ENCODE measurements at regions not wholly inside any gene's neighbourhood (a gene's known extent, or its start where the extent isn't known, plus 50 kb on each side); places are given as distances from the start of the nearest gene placed in this dataset.
"Not testable (repeated sequence)": the region's sequence is repeated elsewhere in the genome, so short reads cannot be mapped to it uniquely, and the experiment has no call there.

GRCh38 chr17:20735796-20736195, 156.3 kb downstream of the CDRT15L2 start:
- POLR2A ChIA-PET = no interaction called here
- Mint-ChIP-seq H3K4me3 (no peak overlapping the region), H3K27me3 (peaks cover 2 to 24% of the 10 kb centered on the region in 2 donors), H3K9me3 (no peaks in the 10 kb centered on the region), H3K27ac (no peak overlapping the region), H3K36me3 (no peaks in the 10 kb centered on the region), H3K4me1 (no peaks in the 10 kb centered on the region)
- DNase-seq = no peak
- no peak overlapping the region for H3K27ac ChIP-seq (ENCODE audit: low read depth, low read length)
- H3K27me3 ChIP-seq (ENCODE audit: insufficient read depth, low read length, poor library complexity, severe bottlenecking) = no peaks in the 10 kb centered on the region
- no peaks in the 10 kb centered on the region for H3K36me3 ChIP-seq (ENCODE audit: insufficient read depth, low read length)
- H3K9me3 ChIP-seq (ENCODE audit: low read length) = no peaks in the 10 kb centered on the region
- H3K4me1 ChIP-seq (ENCODE audit: insufficient read depth, low read length) = no peaks in the 10 kb centered on the region
- CTCF ChIA-PET = no interaction called here
- H3K4me3 ChIP-seq (ENCODE audit: low read length) = no peak overlapping the region

DNA sequence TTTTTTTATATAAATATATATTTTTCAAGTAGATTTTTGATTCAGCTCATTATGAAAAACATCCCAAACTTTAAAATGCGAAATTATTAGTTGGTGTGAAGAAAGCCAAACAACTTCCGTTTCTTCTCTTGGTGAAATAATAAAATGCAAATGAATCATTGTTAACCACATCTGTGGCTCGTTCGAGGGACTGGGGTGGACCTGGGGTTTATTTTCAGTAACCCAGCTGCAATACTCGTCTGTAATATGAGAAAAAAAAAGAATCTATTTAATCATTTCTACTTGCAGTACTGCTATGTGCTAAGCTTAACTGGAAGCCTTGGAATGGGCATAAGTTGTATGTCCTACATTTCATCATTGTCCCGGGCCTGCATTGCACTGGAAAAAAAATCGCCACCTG, 158.1 kb downstream of the CDRT15L2 start:
- CTCF ChIA-PET; H3K4me3 Mint-ChIP-seq; H3K36me3 Mint-ChIP-seq; H3K9me3 Mint-ChIP-seq; H3K36me3 ChIP-seq (ENCODE audit: insufficient read depth, low read length); H3K27ac Mint-ChIP-seq; H3K27ac ChIP-seq (ENCODE audit: low read depth, low read length); H3K4me3 ChIP-seq (ENCODE audit: low read length); DNase-seq; H3K4me1 Mint-ChIP-seq; H3K9me3 ChIP-seq (ENCODE audit: low read length); H3K27me3 ChIP-seq (ENCODE audit: insufficient read depth, low read length, poor library complexity, severe bottlenecking); H3K4me1 ChIP-seq (ENCODE audit: insufficient read depth, low read length); POLR2A ChIA-PET: not testable (repeated sequence)
- H3K27me3 Mint-ChIP-seq = peaks cover 2 to 36% of the 10 kb centered on the region in 2 donors

- H3K27ac Mint-ChIP-seq = no peak overlapping the region
- no peaks in the 10 kb centered on the region for H3K27me3 ChIP-seq (ENCODE audit: insufficient read depth, low read length, poor library complexity, severe bottlenecking)
- POLR2A ChIA-PET = no interaction called here
Observed at GRCh38 chr17:20771104-20771503, 191.6 kb downstream of the CDRT15L2 start.

GRCh38 chr17:20774472-20775135, 195.1 kb downstream of the CDRT15L2 start:
- DNase-seq = no peak
- no peak overlapping the region for H3K27ac Mint-ChIP-seq
- H3K9me3 ChIP-seq (ENCODE audit: low read length) = no peaks in the 10 kb centered on the region
- no peaks in the 10 kb centered on the region for H3K27me3 ChIP-seq (ENCODE audit: insufficient read depth, low read length, poor library complexity, severe bottlenecking)
- H3K36me3 ChIP-seq (ENCODE audit: insufficient read depth, low read length) = no peaks in the 10 kb centered on the region
- ChIA-PET POLR2A (no interaction called here), CTCF (no interaction called here)
- peaks cover 3 to 24% of the 10 kb centered on the region in 2 donors for H3K27me3 Mint-ChIP-seq
- no peak overlapping the region for H3K4me3 Mint-ChIP-seq
- no peak overlapping the region for H3K4me3 ChIP-seq (ENCODE audit: low read length)
- no peaks in the 10 kb centered on the region for H3K4me1 Mint-ChIP-seq
- peaks cover 0 to 2% (median 2%) of the 10 kb centered on the region in 5 donors for H3K9me3 Mint-ChIP-seq
- H3K36me3 Mint-ChIP-seq = peaks cover 0 to 2% (median 0%) of the 10 kb centered on the region in 3 donors
- no peak overlapping the region for H3K27ac ChIP-seq (ENCODE audit: low read depth, low read length)
- no peaks in the 10 kb centered on the region for H3K4me1 ChIP-seq (ENCODE audit: insufficient read depth, low read length)

More at GRCh38 chr17:20771104-20771503, 191.6 kb downstream of the CDRT15L2 start:
- Histone ChIP-seq H3K4me3 (ENCODE audit: low read length) (no peak overlapping the region), H3K27ac (ENCODE audit: low read depth, low read length) (no peak overlapping the region), H3K36me3 (ENCODE audit: insufficient read depth, low read length) (no peaks in the 10 kb centered on the region), H3K4me1 (ENCODE audit: insufficient read depth, low read length) (no peaks in the 10 kb centered on the region), H3K9me3 (ENCODE audit: low read length) (no peaks in the 10 kb centered on the region)
- Mint-ChIP-seq H3K9me3 (peaks cover 0 to 2% (median 0%) of the 10 kb centered on the region in 5 donors), H3K36me3 (peaks cover 0 to 2% (median 0%) of the 10 kb centered on the region in 3 donors), H3K27me3 (peaks cover 1 to 19% of the 10 kb centered on the region in 2 donors), H3K4me1 (peaks cover 0 to 4% (median 0%) of the 10 kb centered on the region in 3 donors), H3K4me3 (no peak overlapping the region)
- CTCF ChIA-PET = no interaction called here
- no peak for DNase-seq

DNA sequence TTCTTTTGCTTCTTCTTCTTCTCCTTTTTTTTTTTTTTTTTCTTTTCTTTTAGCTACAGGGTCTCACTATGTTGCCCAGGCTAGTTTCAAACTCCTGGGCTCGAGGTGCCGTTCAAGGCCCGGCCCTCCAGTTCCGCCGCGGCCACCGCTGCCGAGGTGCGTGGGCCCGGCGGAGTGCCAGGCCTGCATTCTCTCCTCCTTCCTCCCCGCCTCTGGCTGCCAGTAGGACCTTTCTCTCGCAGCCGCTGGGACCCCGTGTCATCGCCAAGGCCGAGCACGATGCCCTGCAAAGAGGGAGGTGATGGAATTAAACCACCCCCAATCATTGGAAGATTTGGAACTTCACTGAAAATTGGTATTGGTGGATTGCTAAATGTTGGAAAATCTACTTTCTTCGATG, 195.8 kb downstream of the CDRT15L2 start:
- Histone ChIP-seq H3K36me3 (ENCODE audit: insufficient read depth, low read length) (no peaks in the 10 kb centered on the region), H3K27me3 (ENCODE audit: insufficient read depth, low read length, poor library complexity, severe bottlenecking) (no peaks in the 10 kb centered on the region), H3K9me3 (ENCODE audit: low read length) (no peaks in the 10 kb centered on the region), H3K4me3 (ENCODE audit: low read length) (no peak overlapping the region), H3K4me1 (ENCODE audit: insufficient read depth, low read length) (no peaks in the 10 kb centered on the region), H3K27ac (ENCODE audit: low read depth, low read length) (no peak overlapping the region)
- peaks cover 0 to 2% (median 0%) of the 10 kb centered on the region in 3 donors for H3K36me3 Mint-ChIP-seq
- H3K27ac Mint-ChIP-seq = no peak overlapping the region
- DNase-seq = no peak
- peaks cover 0 to 2% (median 2%) of the 10 kb centered on the region in 5 donors for H3K9me3 Mint-ChIP-seq
- H3K27me3 Mint-ChIP-seq = peaks cover 3 to 24% of the 10 kb centered on the region in 2 donors
- POLR2A ChIA-PET = no interaction called here
- CTCF ChIA-PET = no interaction called here
- no peaks in the 10 kb centered on the region for H3K4me1 Mint-ChIP-seq
- no peak overlapping the region for H3K4me3 Mint-ChIP-seq

GRCh38 chr17:20779521-20779920, 200.0 kb downstream of the CDRT15L2 start:
- no peaks in the 10 kb centered on the region for H3K4me1 Mint-ChIP-seq
- Histone ChIP-seq H3K4me1 (ENCODE audit: insufficient read depth, low read length) (no peaks in the 10 kb centered on the region), H3K4me3 (ENCODE audit: low read length) (no peak overlapping the region), H3K36me3 (ENCODE audit: insufficient read depth, low read length) (no peaks in the 10 kb centered on the region), H3K27me3 (ENCODE audit: insufficient read depth, low read length, poor library complexity, severe bottlenecking) (no peaks in the 10 kb centered on the region), H3K27ac (ENCODE audit: low read depth, low read length) (no peak overlapping the region), H3K9me3 (ENCODE audit: low read length) (no peaks in the 10 kb centered on the region)
- POLR2A ChIA-PET = no interaction called here
- no peaks in the 10 kb centered on the region for H3K36me3 Mint-ChIP-seq
- CTCF ChIA-PET = no interaction called here
- H3K27ac Mint-ChIP-seq = peak overlapping the region in 1 of 8 donors; percentile 47
- no peak overlapping the region for H3K4me3 Mint-ChIP-seq
- no peak for DNase-seq
- H3K27me3 Mint-ChIP-seq = peaks cover 8 to 21% of the 10 kb centered on the region in 2 donors
- peaks cover 0 to 2% (median 2%) of the 10 kb centered on the region in 5 donors for H3K9me3 Mint-ChIP-seq

- Histone ChIP-seq H3K27me3 (ENCODE audit: insufficient read depth, low read length, poor library complexity, severe bottlenecking) (no peaks in the 10 kb centered on the region), H3K4me3 (ENCODE audit: low read length) (no peak overlapping the region), H3K27ac (ENCODE audit: low read depth, low read length) (no peak overlapping the region), H3K36me3 (ENCODE audit: insufficient read depth, low read length) (no peaks in the 10 kb centered on the region), H3K9me3 (ENCODE audit: low read length) (no peaks in the 10 kb centered on the region), H3K4me1 (ENCODE audit: insufficient read depth, low read length) (no peaks in the 10 kb centered on the region)
- DNase-seq = no peak
- POLR2A ChIA-PET = interaction anchor here (0.7 kb wide), 1 partner anchor 15 kb away, joined by 5 read pairs; no protein-coding TSS in a partner anchor
- H3K27ac Mint-ChIP-seq = no peak overlapping the region
- H3K36me3 Mint-ChIP-seq = no peaks in the 10 kb centered on the region
- H3K4me1 Mint-ChIP-seq = no peaks in the 10 kb centered on the region
- CTCF ChIA-PET = no interaction called here
- no peak overlapping the region for H3K4me3 Mint-ChIP-seq
- H3K27me3 Mint-ChIP-seq = peaks cover 13 to 21% of the 10 kb centered on the region in 2 donors
- peaks cover 0 to 2% (median 0%) of the 10 kb centered on the region in 5 donors for H3K9me3 Mint-ChIP-seq
Observed at GRCh38 chr17:20781260-20781659, 201.7 kb downstream of the CDRT15L2 start.

DNA sequence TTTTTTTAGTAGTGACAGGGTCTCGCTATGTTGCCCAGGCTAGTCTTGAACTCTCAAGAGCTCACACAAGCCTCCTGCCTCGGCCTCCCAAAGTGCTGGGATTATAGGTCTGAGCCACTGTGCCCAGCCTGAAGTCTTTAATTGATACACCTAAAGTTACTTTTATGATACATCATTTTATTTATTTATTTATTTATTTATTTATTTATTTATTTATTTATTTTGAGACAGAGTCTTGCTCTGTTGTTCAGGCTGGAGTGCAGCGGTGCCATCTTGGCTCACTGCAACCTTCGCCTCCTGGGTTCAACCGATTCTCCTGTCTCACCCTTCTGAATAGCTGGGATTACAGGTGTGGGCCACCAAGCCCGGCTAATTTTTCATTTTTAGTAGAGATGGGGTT, 202.3 kb downstream of the CDRT15L2 start:
- H3K4me3 Mint-ChIP-seq; DNase-seq; H3K9me3 ChIP-seq (ENCODE audit: low read length); H3K27ac Mint-ChIP-seq; POLR2A ChIA-PET; H3K36me3 ChIP-seq (ENCODE audit: insufficient read depth, low read length); H3K27ac ChIP-seq (ENCODE audit: low read depth, low read length); H3K27me3 ChIP-seq (ENCODE audit: insufficient read depth, low read length, poor library complexity, severe bottlenecking); CTCF ChIA-PET; H3K4me1 Mint-ChIP-seq; H3K4me3 ChIP-seq (ENCODE audit: low read length); H3K4me1 ChIP-seq (ENCODE audit: insufficient read depth, low read length); H3K9me3 Mint-ChIP-seq; H3K36me3 Mint-ChIP-seq: not testable (repeated sequence)
- H3K27me3 Mint-ChIP-seq = peaks cover 14 to 17% of the 10 kb centered on the region in 2 donors

Data from CD8-positive, alpha-beta memory T cell (primary cell).